AG10803 (cell line): ENCODE measurements at regions not wholly inside any gene's neighbourhood (a gene's known extent, or its start where the extent isn't known, plus 50 kb on each side); places are given as distances from the start of the nearest gene placed in this dataset.
A peak's percentile ranks its signal among the peaks of the same experiment; 100 is the strongest.
"Not testable (repeated sequence)": the region's sequence is repeated elsewhere in the genome, so short reads cannot be mapped to it uniquely, and the experiment has no call there.

Source experiments
- DNase-seq: peaks from one replicate; pipeline ENCODE4 v3.0.0; 2010; ENCODE audit warnings: low read depth
- H3K4me3 ChIP-seq: 2 replicates; pipeline ENCODE4 v1.5.1; 2011; ENCODE audit warnings: mild to moderate bottlenecking, low read length, control low read depth
- TF ChIP-seq, protein P1 (sequence below): conservative IDR thresholded peaks from 2 replicates; pipeline ENCODE4 v1.5.1; 2011; ENCODE audit warnings: mild to moderate bottlenecking, low read length, control low read depth, inconsistent platforms

DNA sequence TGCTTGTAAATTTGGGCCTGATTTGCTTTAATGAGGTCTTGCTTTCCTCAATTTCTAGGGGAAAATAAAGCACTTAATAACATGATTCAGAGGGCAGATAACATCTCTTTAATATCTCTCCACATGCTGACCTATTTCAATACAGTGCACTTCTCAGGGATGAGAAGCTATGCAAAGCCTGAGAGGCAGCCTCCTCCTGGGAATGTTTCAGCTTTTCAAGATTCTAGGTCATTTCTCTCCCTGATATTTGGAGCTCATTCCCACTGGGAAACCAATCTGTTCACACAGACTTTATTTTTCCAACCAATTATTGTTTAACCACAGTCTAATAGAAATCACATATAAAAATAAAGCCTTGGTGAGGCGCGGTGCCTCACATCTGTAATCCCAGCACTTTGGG is 67.0 kb upstream of the LSAMP start:
- TF ChIP-seq, protein P1, sequence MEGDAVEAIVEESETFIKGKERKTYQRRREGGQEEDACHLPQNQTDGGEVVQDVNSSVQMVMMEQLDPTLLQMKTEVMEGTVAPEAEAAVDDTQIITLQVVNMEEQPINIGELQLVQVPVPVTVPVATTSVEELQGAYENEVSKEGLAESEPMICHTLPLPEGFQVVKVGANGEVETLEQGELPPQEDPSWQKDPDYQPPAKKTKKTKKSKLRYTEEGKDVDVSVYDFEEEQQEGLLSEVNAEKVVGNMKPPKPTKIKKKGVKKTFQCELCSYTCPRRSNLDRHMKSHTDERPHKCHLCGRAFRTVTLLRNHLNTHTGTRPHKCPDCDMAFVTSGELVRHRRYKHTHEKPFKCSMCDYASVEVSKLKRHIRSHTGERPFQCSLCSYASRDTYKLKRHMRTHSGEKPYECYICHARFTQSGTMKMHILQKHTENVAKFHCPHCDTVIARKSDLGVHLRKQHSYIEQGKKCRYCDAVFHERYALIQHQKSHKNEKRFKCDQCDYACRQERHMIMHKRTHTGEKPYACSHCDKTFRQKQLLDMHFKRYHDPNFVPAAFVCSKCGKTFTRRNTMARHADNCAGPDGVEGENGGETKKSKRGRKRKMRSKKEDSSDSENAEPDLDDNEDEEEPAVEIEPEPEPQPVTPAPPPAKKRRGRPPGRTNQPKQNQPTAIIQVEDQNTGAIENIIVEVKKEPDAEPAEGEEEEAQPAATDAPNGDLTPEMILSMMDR = no peak
- DNase-seq = no peak
- H3K4me3 ChIP-seq = no peak overlapping the region

DNA sequence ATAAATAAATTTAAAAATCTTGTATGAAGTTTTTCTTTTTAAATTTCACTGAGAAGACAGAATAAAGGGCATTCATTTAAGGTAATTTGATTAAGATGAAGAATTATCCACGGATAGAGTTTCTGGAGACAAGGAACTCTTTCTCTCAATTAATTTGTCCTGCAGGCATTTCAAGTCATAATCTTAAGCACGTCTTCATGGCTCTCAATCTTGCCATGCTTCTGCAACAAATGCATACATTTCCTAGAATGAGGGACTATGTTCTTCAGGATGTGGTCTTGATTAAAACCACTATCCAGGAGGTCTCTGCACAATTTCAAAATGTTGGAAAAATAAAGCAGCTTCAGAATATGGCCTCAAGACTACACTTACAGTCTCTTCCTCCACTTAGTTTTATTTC is 67.6 kb upstream of the LSAMP start:
- no peak for DNase-seq
- no peak overlapping the region for H3K4me3 ChIP-seq
- TF ChIP-seq, protein P1 = no peak

DNA sequence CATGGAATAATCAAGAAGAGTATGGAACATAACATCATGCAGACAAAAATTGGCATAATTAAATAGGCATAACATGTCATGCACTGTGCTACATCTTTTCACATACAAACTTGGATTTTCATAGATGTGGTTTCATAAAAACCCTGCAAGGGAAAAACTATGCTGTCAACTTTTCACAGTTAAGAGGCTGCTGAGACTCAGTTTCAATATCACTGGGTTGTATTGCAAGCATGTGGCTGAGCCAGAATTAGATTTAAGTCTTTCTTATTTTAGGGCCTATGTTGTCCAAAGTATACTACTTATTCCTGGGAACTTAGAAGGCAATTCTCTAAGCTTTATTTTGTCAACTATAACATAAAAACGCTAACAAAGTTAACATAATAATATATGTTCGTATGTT is 70.7 kb upstream of the LSAMP start:
- TF ChIP-seq, protein P1 = no peak

DNA sequence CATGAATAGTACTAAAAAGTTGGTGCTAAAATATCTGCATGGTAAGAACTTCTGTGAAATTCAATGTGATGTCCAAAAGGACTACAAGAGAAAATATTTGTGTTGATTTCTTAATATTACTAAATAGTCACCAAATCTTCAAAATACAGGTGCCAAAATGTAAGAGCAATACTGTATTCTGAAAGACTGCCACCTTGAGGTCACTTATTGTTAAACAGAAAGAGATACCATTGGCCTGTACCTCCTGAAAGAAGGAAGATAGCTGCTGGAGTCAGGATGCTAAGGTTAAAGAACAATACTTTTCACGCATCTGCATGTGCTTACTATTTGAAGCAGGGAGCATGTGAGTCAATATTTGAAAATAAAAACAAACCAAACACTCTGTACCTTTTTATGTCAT is 72.0 kb upstream of the LSAMP start:
- no peak overlapping the region for H3K4me3 ChIP-seq
- peak; percentile 1 for DNase-seq
- TF ChIP-seq, protein P1 = peak; percentile 35

More for the DNA sequence above, 70.7 kb upstream of the LSAMP start:
- DNase-seq = no peak
- H3K4me3 ChIP-seq = no peak overlapping the region

DNA sequence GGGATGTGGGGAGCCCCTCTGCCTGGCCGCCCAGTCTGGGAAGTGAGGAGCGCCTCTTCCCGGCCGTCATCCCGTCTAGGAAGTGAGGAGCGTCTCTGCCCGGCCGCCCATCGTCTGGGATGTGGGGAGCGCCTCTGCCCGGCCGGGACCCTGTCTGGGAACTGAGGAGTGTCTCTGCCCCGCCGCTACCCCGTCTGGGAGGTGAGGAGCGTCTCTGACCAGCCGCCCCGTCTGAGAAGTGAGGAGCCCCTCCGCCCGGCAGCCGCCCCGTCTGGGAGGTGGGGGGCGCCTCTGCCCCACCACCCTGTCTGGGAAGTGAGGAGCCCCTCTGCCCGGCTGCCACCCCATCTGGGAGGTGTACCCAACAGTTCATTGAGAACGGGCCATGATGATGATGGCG is 73.8 kb upstream of the LSAMP start:
- DNase-seq, H3K4me3 ChIP-seq: not testable (repeated sequence)

DNA sequence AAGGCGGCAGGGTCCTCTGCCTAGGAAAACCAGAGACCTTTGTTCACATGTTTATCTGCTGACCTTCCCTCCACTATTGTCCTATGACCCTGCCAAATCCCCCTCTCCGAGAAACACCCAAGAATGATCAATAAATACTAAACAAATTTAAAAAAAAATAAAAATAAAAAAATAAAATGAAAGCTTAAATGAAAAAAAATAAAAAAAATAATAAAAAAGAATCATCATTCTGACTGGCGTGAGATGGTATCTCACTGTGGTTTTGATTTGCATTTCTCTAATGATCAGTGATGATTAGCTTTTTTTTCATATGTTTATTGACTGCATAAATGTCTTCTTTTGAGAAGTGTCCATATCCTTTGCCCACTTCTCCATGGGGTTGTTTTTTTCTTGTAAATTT is 74.5 kb upstream of the LSAMP start:
- not testable (repeated sequence) for DNase-seq, H3K4me3 ChIP-seq

DNA sequence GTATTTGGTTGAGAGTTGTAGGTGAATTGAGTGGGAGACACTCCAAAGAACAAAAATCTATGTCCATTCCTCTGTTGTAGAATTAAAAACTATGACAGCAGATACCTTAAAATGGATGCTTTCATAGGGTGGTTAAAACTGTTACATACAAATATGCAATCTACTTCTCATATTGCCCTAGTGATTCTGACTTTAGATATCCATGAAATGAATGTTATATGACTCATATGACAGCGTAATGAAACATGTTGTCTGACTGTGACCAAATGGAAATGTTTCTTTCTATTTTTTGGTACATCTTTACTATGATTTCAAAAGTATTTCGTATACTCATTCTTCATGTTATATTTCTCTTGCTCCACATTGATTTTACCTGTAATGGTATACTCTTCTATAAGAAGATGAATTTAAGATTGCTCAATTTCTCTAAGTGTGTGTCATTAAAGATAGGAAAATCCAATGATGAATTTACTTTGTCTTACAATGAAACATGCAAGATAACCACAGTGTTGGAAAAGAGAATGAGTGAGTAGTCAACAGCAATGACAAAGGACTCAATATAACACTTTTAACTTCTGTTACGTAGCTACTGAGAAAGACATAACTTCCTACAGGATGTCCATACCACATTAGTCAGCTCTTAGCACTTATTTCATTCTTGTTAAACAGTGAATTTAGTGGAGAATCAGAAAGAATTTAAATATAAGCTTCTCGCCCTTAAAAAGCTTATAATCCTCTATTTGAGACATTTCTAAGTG is 79.3 kb upstream of the LSAMP start:
- no peak overlapping the region for H3K4me3 ChIP-seq
- TF ChIP-seq, protein P1 = no peak
- peak; percentile 6 for DNase-seq

DNA sequence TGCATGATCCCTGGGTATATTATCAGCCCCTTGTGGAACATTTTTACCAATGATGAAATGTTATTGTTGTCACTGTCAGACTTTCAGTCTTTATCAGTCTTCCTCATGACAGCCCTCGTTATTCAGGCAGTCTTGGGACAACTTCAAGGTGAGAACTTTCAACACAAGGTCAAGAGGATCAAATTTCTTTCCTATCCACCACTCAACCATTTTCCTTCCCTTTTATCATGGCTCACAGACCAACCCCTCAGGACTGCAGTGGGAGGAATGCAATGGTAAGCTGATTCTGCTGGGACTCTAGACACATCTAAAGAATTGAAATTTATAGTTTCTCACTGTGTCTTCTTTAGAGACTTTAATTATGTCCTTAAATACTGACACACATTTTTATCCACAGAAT is 107.0 kb upstream of the LSAMP start:
- no peak for DNase-seq
- TF ChIP-seq, protein P1 = no peak

More for the DNA sequence above, 107.0 kb upstream of the LSAMP start:
- no peak overlapping the region for H3K4me3 ChIP-seq
